ENCODE measurements at regions not wholly inside any gene's neighbourhood (a gene's known extent, or its start where the extent isn't known, plus 50 kb on each side); places are given as distances from the start of the nearest gene placed in this dataset.
A peak's percentile ranks its signal among the peaks of the same experiment; 100 is the strongest.

DNA sequence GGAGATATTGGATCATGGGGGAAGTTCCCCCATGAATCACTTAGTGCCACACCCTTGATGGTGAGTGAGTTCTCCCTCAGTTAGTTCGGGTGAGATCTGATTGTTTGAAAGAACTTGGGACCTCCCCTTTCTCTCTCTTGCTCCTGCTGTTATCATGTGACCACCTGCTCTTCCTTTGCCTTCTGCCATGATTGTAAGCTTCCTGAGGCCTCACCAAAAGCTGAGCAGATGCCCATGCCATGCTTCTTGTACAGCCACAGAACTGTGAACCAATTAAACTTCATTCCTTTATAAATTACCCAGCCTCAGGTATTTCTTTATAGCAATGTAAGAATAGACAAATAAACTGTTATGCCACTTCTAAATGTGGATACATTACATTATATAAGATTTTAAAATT is 686.7 kb upstream of the MARCKS start:
- DNase-seq = no peak

GRCh38 chr6:113171882-113172281 is 685.3 kb upstream of the MARCKS start:
- DNase-seq = peak; percentile 23

DNA sequence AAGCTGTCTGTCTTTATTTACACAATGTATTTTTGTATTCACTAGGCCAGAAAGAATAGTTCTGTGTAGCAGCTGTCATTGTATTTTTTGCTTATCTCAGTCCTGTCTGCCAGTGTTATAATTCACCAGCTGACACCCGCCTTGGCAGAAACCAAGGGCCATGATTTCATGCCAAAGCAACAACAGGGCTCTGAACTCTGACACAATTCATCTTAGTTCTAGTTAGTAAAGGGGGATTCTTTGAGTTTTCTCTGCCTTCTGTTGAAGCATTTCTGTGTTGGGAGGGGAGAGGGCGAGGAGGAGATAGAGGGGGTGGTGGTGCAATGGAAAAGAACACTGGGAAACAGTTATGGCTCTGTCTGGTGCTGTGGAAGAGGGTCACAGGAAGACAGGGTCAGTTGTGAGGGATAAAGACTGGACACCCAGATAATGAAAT is 684.6 kb upstream of the MARCKS start:
- peak; percentile 60 for DNase-seq

DNA sequence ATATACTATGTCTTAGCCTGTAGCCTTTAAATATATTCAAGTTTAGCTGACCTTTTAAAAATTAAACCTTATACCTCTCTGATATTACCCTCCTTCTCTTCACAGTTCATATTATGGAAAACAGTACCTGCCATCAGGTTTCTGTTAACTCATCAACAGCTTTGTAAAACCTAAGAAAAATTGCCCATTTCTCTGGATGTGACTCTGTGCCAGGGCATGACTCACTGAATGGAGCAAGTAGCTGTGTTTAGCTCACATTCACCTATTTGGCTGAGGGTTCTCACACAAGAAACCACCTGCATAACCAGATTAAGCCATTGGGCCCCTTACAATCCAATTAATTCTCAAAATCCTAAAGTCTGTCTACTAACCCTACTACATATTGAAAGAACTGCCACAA is 678.8 kb upstream of the MARCKS start:
- DNase-seq = no peak

DNA sequence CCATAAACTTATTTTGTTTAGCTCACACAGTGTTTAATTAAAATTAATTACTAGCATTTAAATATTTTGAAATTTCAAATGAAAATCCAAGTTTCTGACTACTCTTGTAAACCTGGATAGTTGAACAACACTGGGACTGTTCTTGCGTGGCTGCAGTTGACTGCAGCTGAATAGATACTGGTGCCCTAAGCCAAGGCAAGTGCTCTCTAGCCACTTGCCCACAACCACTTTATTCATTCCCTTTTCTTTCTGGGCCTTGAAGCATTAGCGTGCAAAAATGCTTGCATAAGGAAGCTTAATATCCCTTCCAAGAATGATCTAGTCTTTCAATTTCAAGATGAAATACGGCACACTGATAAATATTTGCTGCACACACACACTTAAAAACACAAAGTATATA is 676.0 kb upstream of the MARCKS start:
- no peak for DNase-seq

GRCh38 chr6:113182370-113183141 is 674.6 kb upstream of the MARCKS start:
- DNase-seq = peak; percentile 77

- no peak for DNase-seq
These were observed 672.9 kb upstream of the MARCKS start for GRCh38 chr6:113184291-113184690.

DNA sequence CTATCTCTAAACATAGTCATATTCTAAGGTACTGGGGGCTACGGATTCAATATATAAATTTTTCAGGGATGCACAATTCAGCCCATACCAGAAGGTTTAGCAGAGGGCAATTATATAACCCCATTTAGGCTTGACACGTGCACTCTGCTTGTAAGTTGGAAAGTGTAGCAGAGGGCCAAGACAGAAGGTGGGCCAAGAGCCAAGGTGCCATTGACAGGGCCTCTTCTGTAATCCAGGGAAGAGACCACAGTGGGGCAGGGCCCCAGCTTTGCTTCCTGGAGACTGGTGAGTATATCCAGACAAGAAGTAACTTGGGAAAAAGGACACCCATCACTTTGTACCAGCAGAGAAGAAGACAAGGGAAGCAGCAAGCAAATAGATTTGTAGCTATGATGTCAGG is 672.4 kb upstream of the MARCKS start:
- DNase-seq = peak; percentile 4

DNA sequence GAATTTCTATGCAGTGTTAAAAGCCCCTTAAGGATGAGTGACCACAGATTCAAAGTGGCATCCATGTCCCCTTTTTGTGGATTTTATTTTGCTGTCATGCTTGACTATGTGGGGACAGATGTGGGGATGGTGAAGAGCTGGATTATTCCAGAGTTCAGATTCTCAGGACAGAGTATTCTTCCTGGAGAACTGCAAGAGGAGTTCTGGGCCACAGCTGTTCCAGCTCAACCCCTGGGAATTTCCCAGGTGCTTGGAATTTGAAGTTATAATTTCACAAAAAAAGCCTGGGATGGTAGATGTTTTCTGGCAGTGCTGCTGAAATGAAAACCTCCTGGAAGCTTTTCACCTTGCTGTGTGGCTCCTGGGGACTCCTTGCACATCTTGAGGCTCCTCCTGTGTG is 671.8 kb upstream of the MARCKS start:
- peak; percentile 3 for DNase-seq

DNA sequence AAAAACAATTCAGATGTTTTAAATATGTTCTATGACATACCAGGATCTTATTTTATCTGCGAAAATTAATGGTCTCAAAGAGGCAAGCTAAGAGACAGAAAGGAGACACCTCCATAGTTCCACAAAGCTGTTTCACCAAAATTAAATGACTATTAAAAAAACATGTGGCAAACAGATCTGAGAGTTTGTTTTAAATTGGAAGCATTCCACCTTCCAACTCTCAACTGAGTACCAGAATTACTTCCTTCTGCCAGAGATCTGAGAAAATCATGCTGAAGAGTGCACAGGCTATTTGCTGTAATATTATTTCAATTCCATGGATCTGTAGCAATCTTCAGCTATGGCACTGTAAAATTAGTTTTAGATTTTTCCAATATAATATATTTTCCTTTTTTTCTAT is 669.5 kb upstream of the MARCKS start:
- no peak for DNase-seq

- no peak for DNase-seq
These were observed 668.2 kb upstream of the MARCKS start for GRCh38 chr6:113188962-113189361.

DNA sequence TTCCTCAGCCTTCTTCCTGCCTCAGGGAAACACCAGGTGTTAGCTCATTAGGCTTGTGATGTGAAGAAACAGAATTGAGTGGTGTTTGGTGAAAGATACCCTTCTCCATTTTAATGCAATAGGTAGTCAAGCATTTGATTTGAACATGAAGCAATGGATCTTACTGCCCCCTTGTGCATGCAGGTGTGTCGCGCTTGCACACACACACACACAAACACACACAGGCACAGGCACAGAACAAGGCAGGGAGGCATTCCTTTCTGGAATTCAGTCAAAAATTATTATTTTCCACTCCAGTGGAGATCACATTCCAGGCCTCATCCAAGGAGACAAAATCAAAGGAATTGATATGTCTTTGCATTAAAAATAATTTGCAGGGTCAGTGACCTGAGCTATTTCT is 667.0 kb upstream of the MARCKS start:
- DNase-seq = peak; percentile 12

- DNase-seq = no peak
These were observed 663.1 kb upstream of the MARCKS start for GRCh38 chr6:113194090-113194489.

GRCh38 chr6:113202852-113203714 is 654.1 kb upstream of the MARCKS start:
- peak; percentile 29 for DNase-seq

- DNase-seq = peak; percentile 29
These were observed 653.4 kb upstream of the MARCKS start for GRCh38 chr6:113203715-113204110.

DNA sequence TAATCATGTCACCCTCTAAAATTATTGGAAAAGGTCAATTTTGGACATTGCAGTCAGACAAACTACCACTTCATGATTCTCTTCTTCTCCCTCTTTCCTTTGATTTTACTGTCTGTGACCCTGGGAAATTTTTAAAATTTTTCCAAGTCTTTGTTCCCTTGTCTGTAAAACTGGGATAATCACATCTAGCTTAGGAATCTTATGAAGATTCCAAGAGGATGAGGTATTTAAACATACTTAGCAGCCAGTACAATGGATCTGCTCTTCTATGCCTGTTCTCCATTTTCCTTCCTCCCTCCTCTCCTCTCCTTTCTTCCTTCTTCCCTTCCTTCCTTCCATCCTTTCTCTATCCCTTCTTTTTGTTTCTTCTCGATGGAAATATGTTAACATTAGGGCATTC is 651.6 kb upstream of the MARCKS start:
- no peak for DNase-seq

DNA sequence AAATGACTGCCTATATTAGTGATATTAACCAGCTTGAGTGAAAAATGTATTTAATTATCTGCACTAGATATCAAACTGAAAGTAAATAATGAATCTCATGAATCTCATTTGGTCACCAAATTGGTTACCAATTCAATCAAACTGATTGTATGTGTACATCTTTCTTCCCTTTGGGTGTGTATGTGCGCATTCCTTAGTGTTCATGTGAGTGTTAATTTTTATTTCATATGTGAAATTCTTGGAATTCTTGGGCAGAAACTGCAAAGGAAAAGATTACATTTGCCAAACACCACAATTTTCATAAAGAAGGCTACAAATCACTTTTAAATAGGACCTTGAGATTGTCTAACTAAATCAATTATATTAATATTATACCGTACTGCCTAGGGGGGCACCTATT is 648.4 kb upstream of the MARCKS start:
- no peak for DNase-seq

DNA sequence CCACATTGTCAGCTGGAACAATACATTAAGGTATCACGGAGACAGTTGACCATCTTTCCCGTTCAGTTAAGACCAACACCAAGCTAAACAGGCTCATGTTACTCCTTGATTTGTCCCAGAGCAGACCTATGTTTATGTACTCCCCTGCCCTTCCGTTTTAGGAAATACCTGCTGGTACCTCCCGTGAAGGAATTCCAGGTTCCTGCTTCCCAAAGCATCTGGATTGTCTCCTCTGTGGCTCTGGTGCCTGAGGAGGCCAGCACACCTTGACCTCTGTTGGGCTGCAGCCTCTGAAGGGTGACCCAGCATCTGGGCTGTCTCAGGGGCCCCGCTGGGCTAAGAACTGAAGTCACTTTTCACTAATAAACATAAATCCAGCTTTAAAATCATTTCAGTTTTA is 647.8 kb upstream of the MARCKS start:
- no peak for DNase-seq

DNA sequence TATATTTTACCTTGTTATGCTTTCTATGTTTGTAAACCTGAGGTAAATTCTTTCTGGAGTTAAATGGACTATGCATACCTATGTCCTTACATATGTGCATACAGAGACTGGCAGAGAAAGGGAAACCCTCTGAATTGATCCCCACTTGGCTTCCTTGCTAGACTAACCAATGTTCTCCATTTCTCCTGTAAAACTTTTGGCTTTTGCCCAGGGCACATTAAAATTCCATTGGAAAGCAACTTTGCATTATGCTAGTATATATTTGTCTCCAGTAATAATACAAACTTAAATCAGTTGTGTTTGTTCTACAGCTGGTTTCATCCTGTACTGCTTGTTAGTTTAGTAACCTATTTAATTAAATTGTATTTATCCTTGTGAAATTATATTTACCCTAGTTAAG is 646.0 kb upstream of the MARCKS start:
- peak; percentile 19 for DNase-seq

- no peak for DNase-seq
These were observed 637.4 kb upstream of the MARCKS start for GRCh38 chr6:113219783-113220182.

DNA sequence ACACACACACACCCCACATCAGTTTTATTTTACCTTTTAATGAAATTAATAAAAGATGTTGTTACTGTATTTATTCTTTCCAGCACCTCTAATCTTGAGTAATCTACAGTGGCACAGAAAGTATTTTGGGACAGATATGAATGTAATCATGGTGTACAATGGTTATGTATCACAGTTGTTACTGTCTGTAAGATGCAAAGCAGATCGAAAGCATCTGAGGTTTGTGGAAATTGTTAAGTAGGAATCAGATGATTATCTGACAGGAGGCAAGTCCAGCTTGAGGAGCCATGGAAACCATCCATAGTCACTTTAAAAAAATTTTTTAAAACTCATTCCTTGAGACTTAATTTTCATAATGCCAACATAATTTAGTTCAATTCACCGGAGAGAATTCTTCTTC is 636.3 kb upstream of the MARCKS start:
- DNase-seq = no peak

DNA sequence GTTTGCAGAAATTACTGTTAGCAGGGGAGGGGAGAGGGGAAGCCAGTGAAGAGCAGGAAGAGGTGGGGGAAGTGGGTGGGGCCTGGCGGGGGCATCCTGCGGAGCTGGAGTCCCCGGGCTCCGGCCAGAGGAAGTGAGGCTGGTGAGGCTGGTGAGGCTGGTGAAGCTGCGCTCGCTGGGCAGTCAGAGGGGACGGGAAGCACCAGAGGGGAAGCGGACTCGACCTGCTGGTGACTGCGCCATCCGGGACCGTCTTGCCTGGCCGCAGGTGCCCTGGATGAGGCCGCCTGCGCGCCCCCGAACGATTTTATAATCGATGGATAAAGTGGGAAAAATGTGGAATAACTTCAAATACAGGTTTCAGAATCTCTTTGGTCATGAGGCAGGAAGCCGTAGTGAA is 635.3 kb upstream of the MARCKS start:
- peak; percentile 73 for DNase-seq

DNA sequence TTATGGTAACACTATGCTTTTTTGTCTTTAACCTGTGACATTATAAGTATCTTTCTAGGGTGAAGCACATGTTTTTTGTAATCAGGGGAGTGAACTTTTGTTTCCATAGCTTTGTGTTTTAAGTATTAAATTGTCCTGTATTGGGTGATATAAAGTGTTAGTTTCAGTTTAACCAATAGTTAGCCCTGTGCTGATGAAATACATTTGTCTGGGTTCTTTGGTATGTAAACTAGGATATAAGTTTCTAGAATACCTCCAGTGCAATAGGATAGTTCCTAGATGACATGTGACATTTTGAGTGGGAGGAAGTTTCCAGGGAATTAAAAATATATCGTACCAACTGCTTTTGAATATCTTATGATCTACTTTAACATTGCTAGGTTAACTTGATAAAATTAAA is 611.0 kb upstream of the MARCKS start:
- no peak for DNase-seq

DNA sequence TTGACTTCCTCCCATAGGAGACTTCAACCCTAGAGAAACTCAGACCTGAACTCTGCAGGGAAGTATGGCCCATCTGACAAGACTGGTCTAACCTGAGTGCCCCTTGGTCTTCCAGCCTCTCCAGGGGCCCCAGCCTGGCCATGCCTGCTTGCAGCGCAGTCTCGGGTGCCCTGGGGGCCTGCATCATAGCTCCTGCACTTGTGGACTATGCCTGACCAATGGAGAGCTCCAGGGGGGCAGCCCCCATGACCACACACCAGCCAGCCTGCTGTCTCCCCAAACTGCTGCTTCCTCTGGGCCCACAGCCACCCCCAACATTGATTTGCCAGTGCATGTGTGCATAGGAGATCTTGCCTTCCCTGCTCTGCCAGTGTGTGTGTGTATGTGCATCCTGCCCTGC is 608.6 kb upstream of the MARCKS start:
- DNase-seq = no peak

Data from NCI-H69 (cell line).